GM18517 (cell line): ENCODE measurements at regions not wholly inside any gene's neighbourhood (a gene's known extent, or its start where the extent isn't known, plus 50 kb on each side); places are given as distances from the start of the nearest gene placed in this dataset.

ENCODE experiments used
- ATAC-seq: cut with Tn5 transposase; IDR thresholded peaks from one replicate; pipeline ENCODE4 v1.9.1; 2021; ENCODE audit warnings: mild to moderate bottlenecking, moderate library complexity; ENCODE audit not compliant: unreplicated experiment

- ATAC-seq, result no peak
These were observed 82.7 kb upstream of the ARHGAP28 start for GRCh38 chr18:6646801-6647200.

GRCh38 chr18:6648581-6648980, 80.9 kb upstream of the ARHGAP28 start:
- ATAC-seq, result no peak

- ATAC-seq, result no peak
These were observed 79.9 kb upstream of the ARHGAP28 start for GRCh38 chr18:6649421-6650126.

- no peak for ATAC-seq
These were observed 79.4 kb upstream of the ARHGAP28 start for GRCh38 chr18:6650127-6650507.

- ATAC-seq, result no peak
These were observed 78.8 kb upstream of the ARHGAP28 start for GRCh38 chr18:6650747-6651146.

GRCh38 chr18:6652098-6652497, 77.4 kb upstream of the ARHGAP28 start:
- no peak for ATAC-seq

GRCh38 chr18:6653880-6654279, 75.6 kb upstream of the ARHGAP28 start:
- no peak for ATAC-seq

GRCh38 chr18:6659963-6660725, 69.4 kb upstream of the ARHGAP28 start:
- ATAC-seq, result no peak

GRCh38 chr18:6661692-6662415, 67.7 kb upstream of the ARHGAP28 start:
- ATAC-seq, result no peak

- no peak for ATAC-seq
These were observed 63.4 kb upstream of the ARHGAP28 start for GRCh38 chr18:6666012-6666685.

- ATAC-seq, result no peak
These were observed 60.7 kb upstream of the ARHGAP28 start for GRCh38 chr18:6668836-6669235.

GRCh38 chr18:6672821-6673308, 56.7 kb upstream of the ARHGAP28 start:
- no peak for ATAC-seq

GRCh38 chr18:6677086-6677485, 52.4 kb upstream of the ARHGAP28 start:
- ATAC-seq, result no peak

GRCh38 chr18:6679201-6679600, 50.3 kb upstream of the ARHGAP28 start:
- ATAC-seq, result no peak
